HG03520 (cell line): ENCODE measurements at regions not wholly inside any gene's neighbourhood (a gene's known extent, or its start where the extent isn't known, plus 50 kb on each side); places are given as distances from the start of the nearest gene placed in this dataset.

Source experiments
- ATAC-seq: cut with Tn5 transposase; IDR thresholded peaks from one replicate; pipeline ENCODE4 v1.9.1; 2021; ENCODE audit warnings: mild to moderate bottlenecking, moderate library complexity; ENCODE audit not compliant: unreplicated experiment

GRCh38 chr3:64355401-64355807 lies 130.1 kb upstream of the PRICKLE2 start:
- no peak for ATAC-seq

GRCh38 chr3:64354956-64355355 lies 129.7 kb upstream of the PRICKLE2 start:
- no peak for ATAC-seq

- ATAC-seq, result no peak
Observed at GRCh38 chr3:64354221-64354620, 129.0 kb upstream of the PRICKLE2 start.

GRCh38 chr3:64353226-64353625 lies 128.0 kb upstream of the PRICKLE2 start:
- no peak for ATAC-seq

GRCh38 chr3:64352639-64352992 lies 127.3 kb upstream of the PRICKLE2 start:
- no peak for ATAC-seq

GRCh38 chr3:64351713-64352638 lies 126.7 kb upstream of the PRICKLE2 start:
- no peak for ATAC-seq

- ATAC-seq, result no peak
Observed at GRCh38 chr3:64349551-64349950, 124.3 kb upstream of the PRICKLE2 start.

- no peak for ATAC-seq
Observed at GRCh38 chr3:64345371-64345770, 120.1 kb upstream of the PRICKLE2 start.

GRCh38 chr3:64344721-64345207 lies 119.5 kb upstream of the PRICKLE2 start:
- ATAC-seq, result no peak

- no peak for ATAC-seq
Observed at GRCh38 chr3:64343689-64344430, 118.6 kb upstream of the PRICKLE2 start.

- ATAC-seq, result no peak
Observed at GRCh38 chr3:64342940-64343688, 117.8 kb upstream of the PRICKLE2 start.

GRCh38 chr3:64341296-64341695 lies 116.0 kb upstream of the PRICKLE2 start:
- ATAC-seq, result no peak

- ATAC-seq, result no peak
Observed at GRCh38 chr3:64340641-64341101, 115.4 kb upstream of the PRICKLE2 start.

GRCh38 chr3:64336488-64336887 lies 111.2 kb upstream of the PRICKLE2 start:
- no peak for ATAC-seq

- no peak for ATAC-seq
Observed at GRCh38 chr3:64332459-64333350, 107.4 kb upstream of the PRICKLE2 start.

- no peak for ATAC-seq
Observed at GRCh38 chr3:64331605-64332004, 106.3 kb upstream of the PRICKLE2 start.

- ATAC-seq, result no peak
Observed at GRCh38 chr3:64329037-64329436, 103.8 kb upstream of the PRICKLE2 start.

- ATAC-seq, result no peak
Observed at GRCh38 chr3:64327100-64327804, 102.0 kb upstream of the PRICKLE2 start.

- no peak for ATAC-seq
Observed at GRCh38 chr3:64321747-64322146, 96.5 kb upstream of the PRICKLE2 start.
